ENCODE measurements at regions not wholly inside any gene's neighbourhood (a gene's known extent, or its start where the extent isn't known, plus 50 kb on each side); places are given as distances from the start of the nearest gene placed in this dataset.

GRCh38 chr7:17710312-17710711 is 230.0 kb downstream of the SNX13 start:
- Histone ChIP-seq H3K4me2 (ENCODE audit: low read length) (no peak overlapping the region), H3K27me3 (ENCODE audit: low read depth, low read length) (no peaks in the 10 kb centered on the region), H2AFZ (ENCODE audit: low read depth, low read length) (no peak overlapping the region), H4K20me1 (ENCODE audit: insufficient read depth, low read length) (no peaks in the 10 kb centered on the region), H3K79me2 (ENCODE audit: low read length) (no peaks in the 10 kb centered on the region), H3K9me3 (ENCODE audit: insufficient read depth, low read length) (no peaks in the 10 kb centered on the region), H3K4me3 (ENCODE audit: low read length) (no peak overlapping the region), H3K36me3 (replicated peaks; ENCODE audit: low read depth, low read length) (no peaks in the 10 kb centered on the region), H3K4me1 (ENCODE audit: low read length) (peaks cover 6% of the 10 kb centered on the region), H3K9ac (ENCODE audit: low read length) (no peak overlapping the region), H3K27ac (ENCODE audit: low read length) (no peak overlapping the region)
- TF ChIP-seq EZH2phosphoT487 (IDR thresholded peaks at IDR 0.05; ENCODE audit: low read depth) (no peak), CTCF (IDR thresholded peaks at IDR 0.05; ENCODE audit: low read depth, low read length) (no peak)

DNA sequence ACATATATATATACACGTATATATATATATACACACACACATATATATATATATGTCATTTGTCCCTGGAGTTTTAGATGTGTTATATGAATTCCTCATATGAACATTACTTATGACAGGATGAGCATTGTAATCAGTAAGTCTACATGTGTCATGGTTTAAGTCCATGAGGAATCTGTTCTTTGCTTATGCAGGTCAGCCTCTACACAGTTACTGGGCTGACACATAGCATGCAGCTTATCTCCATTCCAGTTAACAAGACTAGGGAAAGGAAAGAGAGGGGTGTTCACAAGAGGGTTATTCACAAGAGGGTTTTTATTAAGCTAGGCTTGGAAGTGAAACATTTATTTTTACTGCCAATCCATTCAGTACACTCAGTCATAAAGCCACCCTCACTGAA is 226.7 kb downstream of the SNX13 start:
- Histone ChIP-seq H3K4me1 (ENCODE audit: low read length) (no peaks in the 10 kb centered on the region), H3K4me3 (ENCODE audit: low read length) (no peak overlapping the region), H3K9ac (ENCODE audit: low read length) (no peak overlapping the region), H4K20me1 (ENCODE audit: insufficient read depth, low read length) (no peaks in the 10 kb centered on the region), H3K36me3 (replicated peaks; ENCODE audit: low read depth, low read length) (no peaks in the 10 kb centered on the region), H3K79me2 (ENCODE audit: low read length) (no peaks in the 10 kb centered on the region), H2AFZ (ENCODE audit: low read depth, low read length) (no peak overlapping the region), H3K4me2 (ENCODE audit: low read length) (no peak overlapping the region), H3K9me3 (ENCODE audit: insufficient read depth, low read length) (no peaks in the 10 kb centered on the region), H3K27me3 (ENCODE audit: low read depth, low read length) (no peaks in the 10 kb centered on the region), H3K27ac (ENCODE audit: low read length) (no peak overlapping the region)
- no peak for TF ChIP-seq CTCF (IDR thresholded peaks at IDR 0.05; ENCODE audit: low read depth, low read length)

DNA sequence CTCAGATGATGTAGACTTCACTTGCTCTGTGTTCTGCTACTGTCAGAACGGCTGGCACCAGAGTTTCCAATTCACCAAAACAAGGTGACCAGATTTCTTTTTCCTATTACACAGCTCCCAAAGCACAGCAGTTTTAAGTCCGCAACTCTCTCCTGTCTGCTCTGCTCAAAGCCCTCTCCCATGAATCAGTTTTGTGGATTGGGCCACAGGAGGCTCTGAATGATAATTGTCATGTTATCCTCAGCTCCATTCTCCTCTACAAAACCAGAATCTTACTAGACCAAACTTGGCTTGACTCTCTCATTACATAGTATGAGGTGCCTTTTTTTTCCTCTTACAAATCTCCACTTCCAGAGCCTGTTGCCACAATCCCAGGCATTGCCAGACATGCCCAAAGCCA is 223.5 kb downstream of the SNX13 start:
- no peak overlapping the region for H3K9ac ChIP-seq (ENCODE audit: low read length)
- H4K20me1 ChIP-seq (ENCODE audit: insufficient read depth, low read length), result no peaks in the 10 kb centered on the region
- H3K36me3 ChIP-seq (replicated peaks; ENCODE audit: low read depth, low read length), result no peaks in the 10 kb centered on the region
- TF ChIP-seq CTCF (IDR thresholded peaks at IDR 0.05; ENCODE audit: low read depth, low read length) (no peak), EZH2phosphoT487 (IDR thresholded peaks at IDR 0.05; ENCODE audit: low read depth) (no peak)
- H3K79me2 ChIP-seq (ENCODE audit: low read length), result no peaks in the 10 kb centered on the region
- H2AFZ ChIP-seq (ENCODE audit: low read depth, low read length), result no peak overlapping the region
- no peaks in the 10 kb centered on the region for H3K27me3 ChIP-seq (ENCODE audit: low read depth, low read length)
- H3K4me1 ChIP-seq (ENCODE audit: low read length), result no peaks in the 10 kb centered on the region
- no peak overlapping the region for H3K4me2 ChIP-seq (ENCODE audit: low read length)
- H3K9me3 ChIP-seq (ENCODE audit: insufficient read depth, low read length), result no peaks in the 10 kb centered on the region
- H3K27ac ChIP-seq (ENCODE audit: low read length), result no peak overlapping the region
- H3K4me3 ChIP-seq (ENCODE audit: low read length), result no peak overlapping the region

- H2AFZ ChIP-seq (ENCODE audit: low read depth, low read length), result no peak overlapping the region
- no peak overlapping the region for H3K9ac ChIP-seq (ENCODE audit: low read length)
- no peaks in the 10 kb centered on the region for H3K4me1 ChIP-seq (ENCODE audit: low read length)
- no peaks in the 10 kb centered on the region for H3K9me3 ChIP-seq (ENCODE audit: insufficient read depth, low read length)
- no peak overlapping the region for H3K4me3 ChIP-seq (ENCODE audit: low read length)
- no peaks in the 10 kb centered on the region for H3K27me3 ChIP-seq (ENCODE audit: low read depth, low read length)
- H3K4me2 ChIP-seq (ENCODE audit: low read length), result no peak overlapping the region
- no peaks in the 10 kb centered on the region for H3K36me3 ChIP-seq (replicated peaks; ENCODE audit: low read depth, low read length)
- H3K79me2 ChIP-seq (ENCODE audit: low read length), result no peaks in the 10 kb centered on the region
- no peaks in the 10 kb centered on the region for H4K20me1 ChIP-seq (ENCODE audit: insufficient read depth, low read length)
- H3K27ac ChIP-seq (ENCODE audit: low read length), result no peak overlapping the region
- TF ChIP-seq EZH2phosphoT487 (IDR thresholded peaks at IDR 0.05; ENCODE audit: low read depth) (no peak), CTCF (IDR thresholded peaks at IDR 0.05; ENCODE audit: low read depth, low read length) (no peak)
These were observed 220.3 kb downstream of the SNX13 start for GRCh38 chr7:17719998-17720397.
